ENCODE measurements at regions not wholly inside any gene's neighbourhood (a gene's known extent, or its start where the extent isn't known, plus 50 kb on each side); places are given as distances from the start of the nearest gene placed in this dataset.

DNA sequence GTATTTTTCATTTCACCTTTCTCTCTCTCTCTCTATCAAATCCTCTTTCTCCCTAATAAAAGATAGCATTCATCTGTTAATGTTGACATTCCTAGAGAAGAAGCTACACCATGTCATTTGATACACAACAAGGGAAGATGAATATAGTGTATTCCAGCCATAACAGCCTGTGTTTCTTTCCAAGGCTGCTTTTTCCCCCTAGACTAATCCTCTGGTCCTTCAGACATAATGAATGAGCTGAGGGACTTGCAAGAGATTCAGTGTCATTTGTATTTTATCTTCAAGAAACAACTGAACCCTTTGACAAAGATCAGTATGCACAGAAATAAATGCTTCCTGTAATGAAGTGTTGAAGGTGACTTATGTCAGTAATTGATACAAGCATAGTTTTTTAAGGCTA is 284.0 kb upstream of the NXPH2 start:
- TF ChIP-seq, protein P1, sequence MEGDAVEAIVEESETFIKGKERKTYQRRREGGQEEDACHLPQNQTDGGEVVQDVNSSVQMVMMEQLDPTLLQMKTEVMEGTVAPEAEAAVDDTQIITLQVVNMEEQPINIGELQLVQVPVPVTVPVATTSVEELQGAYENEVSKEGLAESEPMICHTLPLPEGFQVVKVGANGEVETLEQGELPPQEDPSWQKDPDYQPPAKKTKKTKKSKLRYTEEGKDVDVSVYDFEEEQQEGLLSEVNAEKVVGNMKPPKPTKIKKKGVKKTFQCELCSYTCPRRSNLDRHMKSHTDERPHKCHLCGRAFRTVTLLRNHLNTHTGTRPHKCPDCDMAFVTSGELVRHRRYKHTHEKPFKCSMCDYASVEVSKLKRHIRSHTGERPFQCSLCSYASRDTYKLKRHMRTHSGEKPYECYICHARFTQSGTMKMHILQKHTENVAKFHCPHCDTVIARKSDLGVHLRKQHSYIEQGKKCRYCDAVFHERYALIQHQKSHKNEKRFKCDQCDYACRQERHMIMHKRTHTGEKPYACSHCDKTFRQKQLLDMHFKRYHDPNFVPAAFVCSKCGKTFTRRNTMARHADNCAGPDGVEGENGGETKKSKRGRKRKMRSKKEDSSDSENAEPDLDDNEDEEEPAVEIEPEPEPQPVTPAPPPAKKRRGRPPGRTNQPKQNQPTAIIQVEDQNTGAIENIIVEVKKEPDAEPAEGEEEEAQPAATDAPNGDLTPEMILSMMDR (IDR thresholded peaks at IDR 0.05; ENCODE audit: insufficient read depth, low read length): no peak
- TF ChIP-seq, protein P2, sequence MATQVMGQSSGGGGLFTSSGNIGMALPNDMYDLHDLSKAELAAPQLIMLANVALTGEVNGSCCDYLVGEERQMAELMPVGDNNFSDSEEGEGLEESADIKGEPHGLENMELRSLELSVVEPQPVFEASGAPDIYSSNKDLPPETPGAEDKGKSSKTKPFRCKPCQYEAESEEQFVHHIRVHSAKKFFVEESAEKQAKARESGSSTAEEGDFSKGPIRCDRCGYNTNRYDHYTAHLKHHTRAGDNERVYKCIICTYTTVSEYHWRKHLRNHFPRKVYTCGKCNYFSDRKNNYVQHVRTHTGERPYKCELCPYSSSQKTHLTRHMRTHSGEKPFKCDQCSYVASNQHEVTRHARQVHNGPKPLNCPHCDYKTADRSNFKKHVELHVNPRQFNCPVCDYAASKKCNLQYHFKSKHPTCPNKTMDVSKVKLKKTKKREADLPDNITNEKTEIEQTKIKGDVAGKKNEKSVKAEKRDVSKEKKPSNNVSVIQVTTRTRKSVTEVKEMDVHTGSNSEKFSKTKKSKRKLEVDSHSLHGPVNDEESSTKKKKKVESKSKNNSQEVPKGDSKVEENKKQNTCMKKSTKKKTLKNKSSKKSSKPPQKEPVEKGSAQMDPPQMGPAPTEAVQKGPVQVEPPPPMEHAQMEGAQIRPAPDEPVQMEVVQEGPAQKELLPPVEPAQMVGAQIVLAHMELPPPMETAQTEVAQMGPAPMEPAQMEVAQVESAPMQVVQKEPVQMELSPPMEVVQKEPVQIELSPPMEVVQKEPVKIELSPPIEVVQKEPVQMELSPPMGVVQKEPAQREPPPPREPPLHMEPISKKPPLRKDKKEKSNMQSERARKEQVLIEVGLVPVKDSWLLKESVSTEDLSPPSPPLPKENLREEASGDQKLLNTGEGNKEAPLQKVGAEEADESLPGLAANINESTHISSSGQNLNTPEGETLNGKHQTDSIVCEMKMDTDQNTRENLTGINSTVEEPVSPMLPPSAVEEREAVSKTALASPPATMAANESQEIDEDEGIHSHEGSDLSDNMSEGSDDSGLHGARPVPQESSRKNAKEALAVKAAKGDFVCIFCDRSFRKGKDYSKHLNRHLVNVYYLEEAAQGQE (IDR thresholded peaks at IDR 0.05; ENCODE audit: insufficient replicate concordance, low read depth): no peak
- TF ChIP-seq GABPA (IDR thresholded peaks at IDR 0.05; ENCODE audit: low read depth) (no peak), POLR2AphosphoS5 (IDR thresholded peaks at IDR 0.05; ENCODE audit: low read depth) (no peak), SPI1 (IDR thresholded peaks at IDR 0.05; ENCODE audit: borderline replicate concordance, low read depth) (no peak)
- no peak for DNase-seq (ENCODE audit: low read depth in 1 of 2, low spot score in 1 of 2)
- no peaks in the 10 kb centered on the region for H3K27me3 ChIP-seq (ENCODE audit: insufficient read depth, poor library complexity, severe bottlenecking)
- H3K4me3 ChIP-seq (replicated peaks; ENCODE audit: insufficient read depth, low read length): no peak overlapping the region
- H3K27ac ChIP-seq (replicated peaks): no peak overlapping the region

DNA sequence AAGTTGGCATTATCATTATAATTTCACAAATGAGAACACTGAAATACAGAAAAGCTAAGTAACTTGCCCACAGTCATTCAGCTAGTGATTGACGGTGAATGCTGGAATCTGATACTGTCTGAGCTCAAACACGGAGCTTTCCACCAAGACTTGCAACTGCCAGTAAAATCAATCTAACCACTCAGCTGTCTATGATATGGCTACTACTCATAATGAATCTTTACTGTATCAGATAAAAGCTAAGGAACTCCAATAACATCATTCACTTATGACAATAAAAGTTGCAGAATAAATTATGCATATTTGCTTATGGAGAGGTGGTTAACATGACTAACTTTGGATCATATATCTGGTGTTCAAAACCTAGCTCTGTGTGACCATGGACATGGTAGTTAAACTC is 279.4 kb upstream of the NXPH2 start:
- TF ChIP-seq GABPA (IDR thresholded peaks at IDR 0.05; ENCODE audit: low read depth): no peak
- Histone ChIP-seq H3K27me3 (ENCODE audit: insufficient read depth, poor library complexity, severe bottlenecking) (no peaks in the 10 kb centered on the region), H3K27ac (replicated peaks) (no peak overlapping the region), H3K4me3 (replicated peaks; ENCODE audit: insufficient read depth, low read length) (no peak overlapping the region)
- no peak for DNase-seq (ENCODE audit: low read depth in 1 of 2, low spot score in 1 of 2)

DNA sequence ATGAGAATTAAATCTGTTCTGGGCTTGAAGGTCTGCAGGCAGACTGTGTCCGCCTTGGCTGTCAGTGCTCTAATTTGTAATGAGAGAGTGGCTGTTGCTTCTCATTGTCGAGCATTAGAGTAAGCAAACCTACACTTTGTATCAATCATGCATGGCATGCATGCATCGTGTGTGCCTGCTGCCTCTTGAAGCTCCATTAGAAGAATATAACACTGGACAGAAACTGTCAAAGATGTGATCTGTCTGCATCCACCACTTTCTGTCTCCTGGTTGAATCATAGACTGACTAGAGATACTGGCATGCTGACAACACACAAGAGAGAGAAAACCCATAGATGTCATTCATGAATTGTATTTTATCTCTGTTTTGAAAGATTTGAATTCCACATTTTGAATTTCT is 275.0 kb upstream of the NXPH2 start:
- Histone ChIP-seq H3K27ac (replicated peaks) (no peak overlapping the region), H3K27me3 (ENCODE audit: insufficient read depth, poor library complexity, severe bottlenecking) (no peaks in the 10 kb centered on the region), H3K4me3 (replicated peaks; ENCODE audit: insufficient read depth, low read length) (no peak overlapping the region)
- no peak for TF ChIP-seq SPI1 (IDR thresholded peaks at IDR 0.05; ENCODE audit: borderline replicate concordance, low read depth)
- TF ChIP-seq POLR2AphosphoS5 (IDR thresholded peaks at IDR 0.05; ENCODE audit: low read depth): no peak
- TF ChIP-seq, protein P1 (IDR thresholded peaks at IDR 0.05; ENCODE audit: insufficient read depth, low read length): no peak
- TF ChIP-seq GABPA (IDR thresholded peaks at IDR 0.05; ENCODE audit: low read depth): no peak
- TF ChIP-seq, protein P2 (IDR thresholded peaks at IDR 0.05; ENCODE audit: insufficient replicate concordance, low read depth): no peak
- no peak for DNase-seq (ENCODE audit: low read depth in 1 of 2, low spot score in 1 of 2)

DNA sequence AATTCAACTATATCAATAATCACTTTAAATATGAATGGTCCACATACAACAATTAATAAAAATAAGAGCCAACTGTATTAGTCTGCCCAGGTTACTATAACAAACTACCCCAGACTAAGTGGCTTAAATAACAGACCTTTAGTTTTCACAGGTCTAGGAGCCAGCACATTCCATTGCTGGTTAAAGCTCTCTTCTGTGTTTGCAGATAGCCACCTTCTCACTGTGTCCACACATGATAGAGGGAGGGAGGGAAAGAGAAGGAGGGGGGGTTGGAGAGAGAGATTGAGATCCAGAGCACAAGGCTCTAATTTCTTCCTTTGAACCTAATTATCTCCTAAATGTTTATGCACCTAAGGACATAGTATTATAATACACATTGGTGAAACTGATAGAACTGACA is 267.8 kb upstream of the NXPH2 start:
- no peak for DNase-seq (ENCODE audit: low read depth in 1 of 2, low spot score in 1 of 2)
- TF ChIP-seq SPI1 (IDR thresholded peaks at IDR 0.05; ENCODE audit: borderline replicate concordance, low read depth) (no peak), POLR2AphosphoS5 (IDR thresholded peaks at IDR 0.05; ENCODE audit: low read depth) (no peak), GABPA (IDR thresholded peaks at IDR 0.05; ENCODE audit: low read depth) (no peak)
- TF ChIP-seq, protein P2 (IDR thresholded peaks at IDR 0.05; ENCODE audit: insufficient replicate concordance, low read depth): no peak
- TF ChIP-seq, protein P1 (IDR thresholded peaks at IDR 0.05; ENCODE audit: insufficient read depth, low read length): no peak
- no peak overlapping the region for H3K4me3 ChIP-seq (replicated peaks; ENCODE audit: insufficient read depth, low read length)

More for the DNA sequence above, 267.8 kb upstream of the NXPH2 start:
- H3K27me3 ChIP-seq (ENCODE audit: insufficient read depth, poor library complexity, severe bottlenecking): no peaks in the 10 kb centered on the region
- H3K27ac ChIP-seq (replicated peaks): no peak overlapping the region
